ENCODE measurements at regions not wholly inside any gene's neighbourhood (a gene's known extent, or its start where the extent isn't known, plus 50 kb on each side); places are given as distances from the start of the nearest gene placed in this dataset.

DNA sequence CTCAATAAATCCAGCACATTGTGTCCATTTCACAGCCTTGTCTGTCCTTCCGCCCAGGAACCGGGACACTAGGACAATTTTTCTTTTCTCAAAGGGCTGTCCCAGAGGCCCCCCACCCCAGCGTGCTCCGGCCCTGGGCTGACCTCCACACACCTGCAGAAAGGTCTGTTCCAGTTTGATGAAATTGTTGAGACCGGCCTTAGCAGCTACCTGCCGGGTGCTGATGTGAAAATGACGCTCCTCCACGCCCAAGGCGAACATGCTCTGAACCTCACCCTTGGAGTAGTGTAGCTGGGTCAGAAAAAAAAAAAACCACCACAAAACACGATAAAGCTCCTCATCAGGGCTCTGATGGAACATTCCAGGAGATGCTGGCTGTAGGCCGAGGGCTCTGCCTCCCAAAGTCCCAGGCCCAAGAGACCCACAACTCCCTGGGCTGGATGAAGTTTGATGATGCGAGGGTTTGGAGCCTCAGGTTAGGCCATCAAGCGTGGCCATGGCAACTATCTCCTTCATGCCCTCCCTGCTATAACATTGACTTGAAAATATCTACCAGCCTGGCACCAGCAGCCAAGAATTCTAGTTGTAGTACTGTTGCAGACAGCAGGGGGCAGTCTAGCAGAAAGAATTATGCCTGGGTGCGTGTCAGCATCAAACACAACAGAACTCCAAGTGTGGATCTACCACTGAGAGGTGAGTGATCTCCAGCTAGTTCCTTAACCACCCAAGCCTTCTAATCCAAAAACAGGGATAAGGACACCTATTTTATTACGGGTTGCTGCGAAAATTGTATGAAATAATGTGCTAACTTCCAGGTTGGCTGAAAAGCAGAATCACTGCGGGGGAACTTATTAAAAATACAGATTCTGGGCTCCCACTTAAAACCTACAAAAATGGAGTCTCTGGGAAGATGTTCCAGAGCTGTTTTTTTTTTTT is 62.1 kb downstream of the RMI2 start:
- peak; percentile 76 for DNase-seq (ENCODE audit: low spot score)
- peaks cover 2% of the 10 kb centered on the region for H3K4me1 Mint-ChIP-seq (ENCODE audit: unreplicated experiment)
- no peak overlapping the region for H3K4me3 Mint-ChIP-seq (ENCODE audit: unreplicated experiment)
- H3K36me3 Mint-ChIP-seq (ENCODE audit: low read depth, unreplicated experiment), result no peaks in the 10 kb centered on the region
- TF ChIP-seq, protein P1, sequence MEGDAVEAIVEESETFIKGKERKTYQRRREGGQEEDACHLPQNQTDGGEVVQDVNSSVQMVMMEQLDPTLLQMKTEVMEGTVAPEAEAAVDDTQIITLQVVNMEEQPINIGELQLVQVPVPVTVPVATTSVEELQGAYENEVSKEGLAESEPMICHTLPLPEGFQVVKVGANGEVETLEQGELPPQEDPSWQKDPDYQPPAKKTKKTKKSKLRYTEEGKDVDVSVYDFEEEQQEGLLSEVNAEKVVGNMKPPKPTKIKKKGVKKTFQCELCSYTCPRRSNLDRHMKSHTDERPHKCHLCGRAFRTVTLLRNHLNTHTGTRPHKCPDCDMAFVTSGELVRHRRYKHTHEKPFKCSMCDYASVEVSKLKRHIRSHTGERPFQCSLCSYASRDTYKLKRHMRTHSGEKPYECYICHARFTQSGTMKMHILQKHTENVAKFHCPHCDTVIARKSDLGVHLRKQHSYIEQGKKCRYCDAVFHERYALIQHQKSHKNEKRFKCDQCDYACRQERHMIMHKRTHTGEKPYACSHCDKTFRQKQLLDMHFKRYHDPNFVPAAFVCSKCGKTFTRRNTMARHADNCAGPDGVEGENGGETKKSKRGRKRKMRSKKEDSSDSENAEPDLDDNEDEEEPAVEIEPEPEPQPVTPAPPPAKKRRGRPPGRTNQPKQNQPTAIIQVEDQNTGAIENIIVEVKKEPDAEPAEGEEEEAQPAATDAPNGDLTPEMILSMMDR (IDR thresholded peaks at IDR 0.05; ENCODE audit: unreplicated experiment), result peak; percentile 86
- no peak overlapping the region for H3K27ac Mint-ChIP-seq (ENCODE audit: unreplicated experiment)
- no peaks in the 10 kb centered on the region for H3K9me3 Mint-ChIP-seq (ENCODE audit: unreplicated experiment)
- peaks cover 7% of the 10 kb centered on the region for H3K27me3 Mint-ChIP-seq (ENCODE audit: unreplicated experiment)

DNA sequence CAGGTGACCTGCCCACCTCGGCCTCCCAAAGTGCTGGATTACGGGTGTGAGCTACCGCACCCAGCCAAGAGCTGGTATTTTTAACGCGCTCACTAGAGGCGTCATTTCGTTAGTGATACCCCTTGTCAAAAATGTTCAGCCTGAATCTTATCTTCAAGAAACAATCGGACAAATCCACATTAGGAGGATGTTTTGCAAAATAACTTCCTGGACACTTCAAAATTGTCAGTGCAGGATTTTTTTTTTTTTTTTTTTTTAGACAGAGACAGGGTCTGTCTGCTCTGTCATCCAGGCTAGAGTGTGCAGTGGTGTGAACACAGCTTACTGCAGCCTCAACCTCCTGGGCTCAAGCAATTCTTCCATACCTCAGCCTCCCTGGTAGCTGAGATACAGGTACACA is 63.0 kb downstream of the RMI2 start:
- no peak overlapping the region for H3K27ac Mint-ChIP-seq (ENCODE audit: unreplicated experiment)
- TF ChIP-seq, protein P1 (IDR thresholded peaks at IDR 0.05; ENCODE audit: unreplicated experiment), result no peak
- peaks cover 2% of the 10 kb centered on the region for H3K4me1 Mint-ChIP-seq (ENCODE audit: unreplicated experiment)
- no peaks in the 10 kb centered on the region for H3K36me3 Mint-ChIP-seq (ENCODE audit: low read depth, unreplicated experiment)
- no peaks in the 10 kb centered on the region for H3K9me3 Mint-ChIP-seq (ENCODE audit: unreplicated experiment)
- no peak overlapping the region for H3K4me3 Mint-ChIP-seq (ENCODE audit: unreplicated experiment)
- no peak for DNase-seq (ENCODE audit: low spot score)
- H3K27me3 Mint-ChIP-seq (ENCODE audit: unreplicated experiment), result peaks cover 6% of the 10 kb centered on the region

DNA sequence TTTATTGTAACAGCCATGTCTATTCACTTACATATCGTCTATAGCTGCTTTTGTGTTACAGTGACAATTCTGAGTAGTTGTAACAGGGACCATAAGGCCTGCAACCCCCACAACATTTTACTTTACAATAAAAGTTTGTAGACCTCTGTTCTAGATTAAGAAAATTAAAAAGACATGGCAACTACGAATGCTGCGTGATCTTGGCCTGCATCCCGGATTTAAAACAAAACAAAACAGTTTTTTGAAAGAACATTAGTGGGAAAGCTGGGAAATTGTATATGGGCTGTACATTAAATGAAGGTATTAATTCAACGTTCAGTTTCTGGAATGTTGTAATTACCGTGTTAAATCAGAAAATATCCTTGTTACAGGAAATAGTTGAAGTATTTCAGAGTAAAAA is 64.1 kb downstream of the RMI2 start:
- no peak overlapping the region for H3K27ac Mint-ChIP-seq (ENCODE audit: unreplicated experiment)
- H3K36me3 Mint-ChIP-seq (ENCODE audit: low read depth, unreplicated experiment), result no peaks in the 10 kb centered on the region
- H3K4me1 Mint-ChIP-seq (ENCODE audit: unreplicated experiment), result peaks cover 2% of the 10 kb centered on the region
- peaks cover 6% of the 10 kb centered on the region for H3K27me3 Mint-ChIP-seq (ENCODE audit: unreplicated experiment)
- TF ChIP-seq, protein P1 (IDR thresholded peaks at IDR 0.05; ENCODE audit: unreplicated experiment), result no peak
- no peak for DNase-seq (ENCODE audit: low spot score)
- no peak overlapping the region for H3K4me3 Mint-ChIP-seq (ENCODE audit: unreplicated experiment)
- no peaks in the 10 kb centered on the region for H3K9me3 Mint-ChIP-seq (ENCODE audit: unreplicated experiment)

DNA sequence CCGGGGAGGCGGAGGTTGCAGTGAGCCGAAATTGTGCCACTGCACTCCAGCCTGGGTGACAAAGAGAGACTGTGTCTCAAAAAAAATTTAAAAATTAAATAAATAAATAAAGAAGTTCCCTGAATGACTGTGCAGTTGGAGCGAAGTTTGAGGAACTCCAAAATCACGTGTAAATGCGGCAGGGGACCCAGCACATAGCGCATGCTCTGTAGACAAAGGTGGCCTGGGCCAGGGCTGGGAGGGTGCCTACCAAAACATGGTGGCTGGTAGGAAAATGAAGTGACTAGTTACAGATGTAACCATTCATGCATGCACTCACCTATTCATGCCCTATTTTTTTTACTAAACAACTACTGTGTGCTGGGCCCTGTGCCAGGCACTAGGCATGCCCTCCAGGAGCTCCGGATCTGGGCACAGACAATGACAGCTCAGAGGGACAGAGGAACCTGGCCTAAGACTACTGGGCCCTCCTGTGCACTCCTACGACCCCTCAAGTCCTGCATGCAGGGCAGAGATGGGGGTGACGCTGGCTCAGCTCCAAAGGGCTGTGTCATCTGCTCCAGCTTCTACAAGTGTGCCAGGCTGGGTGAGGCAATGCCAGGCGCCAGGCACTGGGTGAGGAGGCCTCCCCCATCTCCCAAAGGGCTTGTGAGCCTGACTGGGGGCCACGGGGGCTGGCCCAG is 65.3 kb downstream of the RMI2 start:
- Mint-ChIP-seq H3K4me1 (ENCODE audit: unreplicated experiment) (peaks cover 2% of the 10 kb centered on the region), H3K9me3 (ENCODE audit: unreplicated experiment) (no peaks in the 10 kb centered on the region), H3K36me3 (ENCODE audit: low read depth, unreplicated experiment) (no peaks in the 10 kb centered on the region), H3K27me3 (ENCODE audit: unreplicated experiment) (peaks cover 11% of the 10 kb centered on the region), H3K4me3 (ENCODE audit: unreplicated experiment) (no peak overlapping the region), H3K27ac (ENCODE audit: unreplicated experiment) (no peak overlapping the region)
- TF ChIP-seq, protein P1 (IDR thresholded peaks at IDR 0.05; ENCODE audit: unreplicated experiment), result no peak
- DNase-seq (ENCODE audit: low spot score), result no peak
